WTC11 (cell line): ENCODE measurements at regions not wholly inside any gene's neighbourhood (a gene's known extent, or its start where the extent isn't known, plus 50 kb on each side); places are given as distances from the start of the nearest gene placed in this dataset.

Experiments used
- ATAC-seq: fragments of 200-7000 bp; cut with Tn5 transposase; 2 replicates; pipeline ENCODE4 v1.10.0; 2021; ENCODE audit warnings: mild to moderate bottlenecking, moderate library complexity
- CTCF ChIA-PET: fragments of 300-600 bp; sonication (Branson Sonifier 250); formaldehyde crosslinking; loops from one replicate; lab custom pipeline; 2021; ENCODE audit warnings: antibody characterized with exemption; lab: Charles Lee
- POLR2A ChIA-PET: fragments of 350-600 bp; sonication (Branson Sonifier 250); formaldehyde crosslinking; loops from one replicate; lab custom pipeline; 2021; ENCODE audit warnings: antibody characterized with exemption; lab: Charles Lee
- DNase-seq: peaks from one replicate; pipeline ENCODE4 v3.0.0; 2021; ENCODE audit warnings: low spot score
- H3K27ac Mint-ChIP-seq: 2 replicates; pipeline ENCODE4 v1.8.0; 2021; ENCODE audit warnings: mixed read lengths
- H3K27me3 Mint-ChIP-seq: 2 replicates; pipeline ENCODE4 v1.8.0; 2021; ENCODE audit warnings: low read depth, mild to moderate bottlenecking, moderate library complexity, mixed read lengths
- H3K36me3 Mint-ChIP-seq: 2 replicates; pipeline ENCODE4 v1.8.0; 2021; ENCODE audit warnings: mixed read lengths
- H3K4me1 Mint-ChIP-seq: 2 replicates; pipeline ENCODE4 v1.8.0; 2022; ENCODE audit warnings: mixed read lengths
- H3K4me3 Mint-ChIP-seq: 2 replicates; pipeline ENCODE4 v1.8.0; 2021; ENCODE audit warnings: mild to moderate bottlenecking, moderate library complexity, mixed read lengths
- H3K9me3 Mint-ChIP-seq: 2 replicates; pipeline ENCODE4 v1.8.0; 2021; ENCODE audit warnings: mixed read lengths
- AR ChIP-seq: fragments of 250-450 bp; sonication (Bioruptor Pico); IDR thresholded peaks from 2 replicates; pipeline ENCODE4 v1.9.0; 2021; ENCODE audit warnings: mild to moderate bottlenecking
- CBFB ChIP-seq: sonication (generic); formaldehyde crosslinking; IDR thresholded peaks from 2 replicates; pipeline ENCODE4 v1.8.1; 2022; ENCODE audit warnings: mild to moderate bottlenecking, low read depth, missing genetic modification reagents
- CTCF ChIP-seq: fragments of 200-600 bp; IDR thresholded peaks from 2 replicates; pipeline ENCODE4 v1.8.0; 2022; ENCODE audit warnings: antibody characterized with exemption
- E2F5 ChIP-seq: sonication (generic); formaldehyde crosslinking; IDR thresholded peaks from 2 replicates; pipeline ENCODE4 v1.8.1; 2022; ENCODE audit warnings: mild to moderate bottlenecking, moderate library complexity, missing genetic modification reagents
- ELF4 ChIP-seq: sonication (generic); formaldehyde crosslinking; IDR thresholded peaks from 2 replicates; pipeline ENCODE4 v1.8.1; 2022; ENCODE audit warnings: low read depth, mild to moderate bottlenecking, moderate library complexity, missing genetic modification reagents
- ETV6 ChIP-seq: sonication (generic); formaldehyde crosslinking; IDR thresholded peaks from 2 replicates; pipeline ENCODE4 v1.8.1; 2022; ENCODE audit warnings: mild to moderate bottlenecking, missing genetic modification reagents
- FOXJ3 ChIP-seq: sonication (generic); formaldehyde crosslinking; IDR thresholded peaks from 2 replicates; pipeline ENCODE4 v1.9.0; 2021; ENCODE audit warnings: missing genetic modification reagents, mild to moderate bottlenecking, borderline replicate concordance
- HMGA2 ChIP-seq: fragments of 250-450 bp; sonication (Bioruptor Pico); IDR thresholded peaks from 2 replicates; pipeline ENCODE4 v1.4.0; 2021; ENCODE audit warnings: mild to moderate bottlenecking, moderate library complexity
- HMGXB4 ChIP-seq: sonication (generic); formaldehyde crosslinking; IDR thresholded peaks from 2 replicates; pipeline ENCODE4 v1.8.1; 2023; ENCODE audit warnings: mild to moderate bottlenecking, moderate library complexity, missing genetic modification reagents
- IRF1 ChIP-seq: sonication (generic); formaldehyde crosslinking; IDR thresholded peaks from 2 replicates; pipeline ENCODE4 v1.8.0; 2023; ENCODE audit warnings: missing genetic modification reagents
- JAZF1 ChIP-seq: fragments of 250-450 bp; sonication (Bioruptor Pico); IDR thresholded peaks from 2 replicates; pipeline ENCODE4 v1.9.0; 2021; ENCODE audit warnings: moderate library complexity, mild to moderate bottlenecking, inconsistent platforms
- MAX ChIP-seq: sonication (generic); formaldehyde crosslinking; IDR thresholded peaks from 2 replicates; pipeline ENCODE4 v1.8.0; 2022; ENCODE audit warnings: mild to moderate bottlenecking, missing genetic modification reagents
- SP1 ChIP-seq: sonication (generic); formaldehyde crosslinking; conservative IDR thresholded peaks from 2 replicates; pipeline ENCODE4 v1.8.1; 2022; ENCODE audit warnings: missing genetic modification reagents
- ZMAT4 ChIP-seq: fragments of 250-450 bp; sonication (Bioruptor Pico); IDR thresholded peaks from 2 replicates; pipeline ENCODE4 v1.9.0; 2021; ENCODE audit warnings: mild to moderate bottlenecking
- ZNF532 ChIP-seq: fragments of 250-450 bp; sonication (Bioruptor Pico); IDR thresholded peaks from 2 replicates; pipeline ENCODE4 v1.9.0; 2021; ENCODE audit warnings: mild to moderate bottlenecking, borderline replicate concordance
- ZSCAN18 ChIP-seq: fragments of 250-450 bp; sonication (Bioruptor Pico); IDR thresholded peaks from 2 replicates; pipeline ENCODE4 v2.1.2; 2022; ENCODE audit warnings: mild to moderate bottlenecking, moderate library complexity

GRCh38 chr3:144663456-144664436 lies 692.1 kb downstream of the DIPK2A start:
- peaks cover 44% of the 10 kb centered on the region for H3K36me3 Mint-ChIP-seq
- H3K4me1 Mint-ChIP-seq: no peaks in the 10 kb centered on the region
- ATAC-seq (no peak), DNase-seq (no peak)
- TF ChIP-seq E2F5 (CRISPR knock-in tag) (no peak), HMGXB4 (CRISPR knock-in tag) (no peak), IRF1 (CRISPR knock-in tag) (no peak), FOXJ3 (no peak), ETV6 (CRISPR knock-in tag) (no peak), ZSCAN18 (CRISPR knock-in tag) (no peak), SP1 (no peak), HMGA2 (CRISPR knock-in tag) (no peak), MAX (no peak)
- ChIA-PET POLR2A (no interaction called here), CTCF (no interaction called here)
- peaks cover 69% of the 10 kb centered on the region for H3K9me3 Mint-ChIP-seq
- no peak overlapping the region for H3K27ac Mint-ChIP-seq
- peaks cover 7% of the 10 kb centered on the region; the same call in 1 of the 2 replicates for H3K27me3 Mint-ChIP-seq
- H3K4me3 Mint-ChIP-seq: no peak overlapping the region

GRCh38 chr3:144665567-144666053 lies 694.0 kb downstream of the DIPK2A start:
- H3K9me3 Mint-ChIP-seq: peaks cover 67% of the 10 kb centered on the region
- ATAC-seq: no peak
- no peak overlapping the region for H3K27ac Mint-ChIP-seq
- peaks cover 7% of the 10 kb centered on the region; the same call in 1 of the 2 replicates for H3K27me3 Mint-ChIP-seq
- ChIA-PET CTCF (no interaction called here), POLR2A (no interaction called here)
- H3K4me1 Mint-ChIP-seq: no peaks in the 10 kb centered on the region
- H3K36me3 Mint-ChIP-seq: peaks cover 44% of the 10 kb centered on the region
- no peak overlapping the region for H3K4me3 Mint-ChIP-seq
- DNase-seq: no peak
- TF ChIP-seq CTCF (no peak), JAZF1 (no peak), MAX (no peak), ZMAT4 (CRISPR knock-in tag) (no peak), IRF1 (CRISPR knock-in tag) (no peak), AR (no peak), ZNF532 (no peak), CBFB (CRISPR knock-in tag) (no peak), ELF4 (CRISPR knock-in tag) (no peak)
